Spleen (tissue), 7 donors: ENCODE measurements at regions not wholly inside any gene's neighbourhood (a gene's known extent, or its start where the extent isn't known, plus 50 kb on each side); places are given as distances from the start of the nearest gene placed in this dataset.

ENCODE experiments used
- CTCF ChIP-seq, 11 experiments: fragments of 200-600 bp in 7 of 11; fragments of 450-650 bp in 4 of 11; sonication (generic) in 4 of 11; IDR thresholded peaks in 8 of 11; conservative IDR thresholded peaks in 3 of 11; 1 replicate in 7 of 11; 2 replicates in 4 of 11; pipeline versions ENCODE4 v1.4.0 to v1.8.0; 2016 to 2021; ENCODE audit warnings: antibody characterized with exemption in 11 of 11, inconsistent platforms in 4 of 11, mild to moderate bottlenecking in 1 of 11
- POLR2A ChIP-seq, 3 donors: fragments of 450-650 bp; IDR thresholded peaks; one replicate each; pipeline ENCODE4 v1.5.1; 2017; ENCODE audit warnings: antibody characterized with exemption in 3 of 3, mild to moderate bottlenecking in 1 of 3
- donor health status: DM: no; HTN: no; CAD: no; lungs with moderate emphysema.
- donor health status: DM: no; HTN: no; CAD: no.
- donor health status: DM: no; HTN: no; CAD: no.

GRCh38 chr11:115930291-115930690, 426.1 kb upstream of the CADM1 start:
- TF ChIP-seq CTCF (IDR thresholded peaks at IDR 0.05 in 8 of 11, conservative IDR thresholded peaks at IDR 0.05 in 3 of 11) (peak in 1 of 11 experiments; percentile 8), POLR2A (IDR thresholded peaks at IDR 0.05) (no peak)
